Activated CD8-positive, alpha-beta T cell treated with anti-CD3 and anti-CD28 coated beads for 36 hours (primary cell): ENCODE measurements at regions not wholly inside any gene's neighbourhood (a gene's known extent, or its start where the extent isn't known, plus 50 kb on each side); places are given as distances from the start of the nearest gene placed in this dataset.

Experiments
- ATAC-seq: fragments of 200-7000 bp; cut with Tn5 transposase; one replicate; pipeline ENCODE4 v1.10.0; 2021; ENCODE audit warnings: mild to moderate bottlenecking, moderate library complexity
- CTCF ChIA-PET: fragments of 350-600 bp; sonication (Branson Sonifier 250); formaldehyde crosslinking; loops from one replicate; lab custom pipeline; 2021; ENCODE audit warnings: antibody characterized with exemption; lab: Charles Lee
- POLR2A ChIA-PET: fragments of 350-600 bp; sonication (Branson Sonifier 250); formaldehyde crosslinking; loops from one replicate; lab custom pipeline; 2021; ENCODE audit warnings: antibody characterized with exemption; lab: Charles Lee
- DNase-seq: peaks from one replicate; pipeline ENCODE4 v3.0.0-alpha.2; 2020
- H3K27ac Mint-ChIP-seq: one replicate; pipeline ENCODE4 v1.8.0; 2021; ENCODE audit warnings: mild to moderate bottlenecking, mixed read lengths
- H3K27me3 Mint-ChIP-seq: one replicate; pipeline ENCODE4 v1.8.0; 2021; ENCODE audit warnings: mixed read lengths
- H3K36me3 Mint-ChIP-seq: one replicate; pipeline ENCODE4 v1.8.0; 2021; ENCODE audit warnings: low read depth, mixed read lengths
- H3K4me1 Mint-ChIP-seq: one replicate; pipeline ENCODE4 v1.8.0; 2021; ENCODE audit warnings: low read depth, mixed read lengths
- H3K4me3 Mint-ChIP-seq: one replicate; pipeline ENCODE4 v1.8.0; 2021; ENCODE audit warnings: mild to moderate bottlenecking, moderate library complexity, mixed read lengths
- H3K9me3 Mint-ChIP-seq: one replicate; pipeline ENCODE4 v1.8.0; 2021; ENCODE audit warnings: mixed read lengths
- CTCF ChIP-seq: fragments of 200-600 bp; IDR thresholded peaks from one replicate; pipeline ENCODE4 v1.8.0; 2022; ENCODE audit warnings: antibody characterized with exemption, mild to moderate bottlenecking
- intact Hi-C: fragments of 100-400 bp; cut with micrococcal nuclease; formaldehyde crosslinking; loops from one replicate; pipeline ENCODE4 v1.10.0; 2022

- Mint-ChIP-seq H3K4me1 (no peaks in the 10 kb centered on the region), H3K4me3 (no peak overlapping the region), H3K27ac (no peak overlapping the region), H3K27me3 (peaks cover 15% of the 10 kb centered on the region), H3K9me3 (no peaks in the 10 kb centered on the region), H3K36me3 (no peaks in the 10 kb centered on the region)
- no peak for DNase-seq
- ChIA-PET POLR2A (no interaction called here), CTCF (interaction anchor here (1.6 kb wide), 1 partner anchor 10 kb away, joined by 3 read pairs; no protein-coding TSS in a partner anchor)
- ATAC-seq, result no peak
- intact Hi-C loops, result no loop called here
- TF ChIP-seq CTCF, result no peak
These were observed 151.5 kb upstream of the C2CD4B start for GRCh38 chr15:62316413-62317060.

GRCh38 chr15:62320259-62320658 lies 155.2 kb upstream of the C2CD4B start:
- ChIA-PET CTCF (no interaction called here), POLR2A (no interaction called here)
- Mint-ChIP-seq H3K27ac (no peak overlapping the region), H3K27me3 (peaks cover 5% of the 10 kb centered on the region), H3K9me3 (no peaks in the 10 kb centered on the region), H3K36me3 (no peaks in the 10 kb centered on the region), H3K4me1 (no peaks in the 10 kb centered on the region), H3K4me3 (no peak overlapping the region)
- intact Hi-C loops, result no loop called here
- no peak for DNase-seq
- TF ChIP-seq CTCF, result no peak
- ATAC-seq, result no peak

- no peaks in the 10 kb centered on the region for H3K36me3 Mint-ChIP-seq
- ATAC-seq, result no peak
- no peak overlapping the region for H3K27ac Mint-ChIP-seq
- POLR2A ChIA-PET, result no interaction called here
- TF ChIP-seq CTCF, result no peak
- DNase-seq, result no peak
- CTCF ChIA-PET, result no interaction called here
- peaks cover 5% of the 10 kb centered on the region for H3K27me3 Mint-ChIP-seq
- intact Hi-C loops, result no loop called here
- H3K9me3 Mint-ChIP-seq, result no peaks in the 10 kb centered on the region
- H3K4me1 Mint-ChIP-seq, result no peaks in the 10 kb centered on the region
- H3K4me3 Mint-ChIP-seq, result no peak overlapping the region
These were observed 158.3 kb upstream of the C2CD4B start for GRCh38 chr15:62323353-62323890.

GRCh38 chr15:62324382-62324781 lies 159.3 kb upstream of the C2CD4B start:
- no peak for DNase-seq
- intact Hi-C loops, result no loop called here
- no peak for ATAC-seq
- CTCF ChIA-PET, result no interaction called here
- Mint-ChIP-seq H3K27me3 (peaks cover 2% of the 10 kb centered on the region), H3K36me3 (no peaks in the 10 kb centered on the region), H3K27ac (no peak overlapping the region), H3K9me3 (no peaks in the 10 kb centered on the region), H3K4me1 (no peaks in the 10 kb centered on the region), H3K4me3 (no peak overlapping the region)
- no peak for TF ChIP-seq CTCF
- POLR2A ChIA-PET, result no interaction called here

GRCh38 chr15:62325597-62325996 lies 160.5 kb upstream of the C2CD4B start:
- Mint-ChIP-seq H3K4me3 (no peak overlapping the region), H3K9me3 (no peaks in the 10 kb centered on the region), H3K27ac (no peak overlapping the region), H3K27me3 (peaks cover 1% of the 10 kb centered on the region), H3K4me1 (no peaks in the 10 kb centered on the region), H3K36me3 (no peaks in the 10 kb centered on the region)
- ATAC-seq (no peak), DNase-seq (no peak)
- intact Hi-C loops, result no loop called here
- POLR2A ChIA-PET, result no interaction called here
- CTCF ChIA-PET, result no interaction called here
- no peak for TF ChIP-seq CTCF
